SK-N-SH (cell line): ENCODE measurements at regions not wholly inside any gene's neighbourhood (a gene's known extent, or its start where the extent isn't known, plus 50 kb on each side); places are given as distances from the start of the nearest gene placed in this dataset.

ENCODE experiments used
- CTCF ChIA-PET: fragments of 300-600, 350-600 bp; formaldehyde crosslinking; extraction: SDS; loops from one replicate; lab custom pipeline; 2021; lab: Yijun Ruan, JAX
- POLR2A ChIA-PET: fragments of 350-600 bp; sonication (Branson Sonifier 250); formaldehyde crosslinking; extraction: SDS; loops from one replicate; lab custom pipeline; 2020; ENCODE audit warnings: antibody characterized with exemption, inconsistent platforms; lab: Yijun Ruan, JAX
- DNase-seq: peaks from one replicate; pipeline ENCODE4 v3.0.0; 2012
- H2AFZ ChIP-seq: fragments of 200-600 bp; sonication (generic); 2 replicates; pipeline ENCODE4 v1.8.1; 2016; ENCODE audit warnings: antibody characterized with exemption, mild to moderate bottlenecking, low read depth
- H3F3A ChIP-seq: fragments of 200-600 bp; sonication (generic); replicated peaks from 2 replicates; pipeline ENCODE3; 2016; ENCODE audit warnings: antibody characterized with exemption, mild to moderate bottlenecking; ENCODE audit not compliant: insufficient read depth
- H3K27ac ChIP-seq, 2 experiments: fragments of 200-500 bp in 1 of 2; fragments of 200-600 bp in 1 of 2; sonication (Bioruptor generic) in 1 of 2; sonication (generic), shearing (Covaris generic) in 1 of 2; 2 replicates each; pipeline versions ENCODE4 v1.5.1 to v1.6.1; 2014 to 2016; ENCODE audit warnings: low read depth in 2 of 2, inconsistent platforms in 1 of 2, low read length in 1 of 2, mild to moderate bottlenecking in 1 of 2, mixed read lengths in 1 of 2
- H3K27me3 ChIP-seq: fragments of 200-600 bp; sonication (generic), shearing (Covaris generic); 2 replicates; pipeline ENCODE4 v1.6.1; 2016; ENCODE audit warnings: mixed run types; ENCODE audit not compliant: insufficient read depth
- H3K36me3 ChIP-seq, 2 experiments: fragments of 200-500 bp in 1 of 2; fragments of 200-600 bp in 1 of 2; sonication (Bioruptor generic) in 1 of 2; sonication (generic) in 1 of 2; replicated peaks in 1 of 2; 2 replicates each; pipeline versions ENCODE3 to v1.5.1; 2014 to 2016; ENCODE audit warnings: low read length in 1 of 2, mild to moderate bottlenecking in 1 of 2; ENCODE audit not compliant: insufficient read depth in 2 of 2, control insufficient read depth in 1 of 2
- H3K4me1 ChIP-seq, 2 experiments: fragments of 200-500 bp in 1 of 2; fragments of 200-600 bp in 1 of 2; sonication (Bioruptor generic) in 1 of 2; sonication (generic), shearing (Covaris generic) in 1 of 2; 2 replicates each; pipeline versions ENCODE4 v1.5.1 to v1.6.1; 2014 to 2016; ENCODE audit warnings: low read depth in 1 of 2, low read length in 1 of 2, mixed run types in 1 of 2; ENCODE audit not compliant: insufficient read depth in 2 of 2, control insufficient read depth in 1 of 2
- H3K4me2 ChIP-seq: fragments of 200-600 bp; sonication (generic), shearing (Covaris generic); 2 replicates; pipeline ENCODE4 v1.6.1; 2017; ENCODE audit warnings: mixed run types
- H3K4me3 ChIP-seq, 2 experiments: fragments of 200-500 bp in 1 of 2; fragments of 200-600 bp in 1 of 2; sonication (Bioruptor generic) in 1 of 2; sonication (generic), shearing (Covaris generic) in 1 of 2; 2 replicates each; pipeline versions ENCODE4 v1.5.1 to v1.8.1; 2014 to 2016; ENCODE audit warnings: low read depth in 2 of 2, inconsistent platforms in 1 of 2, low read length in 1 of 2, mild to moderate bottlenecking in 1 of 2, mixed read lengths in 1 of 2, moderate library complexity in 1 of 2
- H3K79me2 ChIP-seq: fragments of 200-600 bp; sonication (generic); 2 replicates; pipeline ENCODE4 v1.8.1; 2017; ENCODE audit warnings: mild to moderate bottlenecking; ENCODE audit not compliant: insufficient read depth
- H3K9ac ChIP-seq: fragments of 200-600 bp; sonication (generic); 2 replicates; pipeline ENCODE4 v1.6.1; 2017; ENCODE audit warnings: mixed run types
- H3K9me2 ChIP-seq: fragments of 200-600 bp; sonication (generic); 2 replicates; pipeline ENCODE4 v1.6.1; 2017; ENCODE audit warnings: mixed run types
- H3K9me3 ChIP-seq: fragments of 200-600 bp; sonication (generic); 2 replicates; pipeline ENCODE4 v1.6.1; 2017; ENCODE audit warnings: mixed run types, mild to moderate bottlenecking, moderate library complexity
- H4K20me1 ChIP-seq: fragments of 200-600 bp; sonication (generic); 2 replicates; pipeline ENCODE4 v1.6.1; 2017; ENCODE audit warnings: mild to moderate bottlenecking, mixed run types; ENCODE audit not compliant: insufficient read depth
- CHD2 ChIP-seq: fragments of 150-350 bp; IDR thresholded peaks from 2 replicates; pipeline ENCODE4 v1.6.1; 2018; ENCODE audit warnings: low read length; ENCODE audit not compliant: partially characterized antibody
- CTCF ChIP-seq: fragments of 200-600 bp; sonication (generic); IDR thresholded peaks from 2 replicates; pipeline ENCODE4 v1.6.1; 2017; ENCODE audit warnings: antibody characterized with exemption, mild to moderate bottlenecking, moderate library complexity
- EZH2phosphoT487 ChIP-seq: fragments of 200-600 bp; sonication (generic); IDR thresholded peaks from 2 replicates; pipeline ENCODE4 v1.6.1; 2017; ENCODE audit warnings: low read depth, mixed run types, mild to moderate bottlenecking, antibody characterized with exemption, moderate library complexity, borderline replicate concordance
- FOSL2 ChIP-seq: IDR thresholded peaks from 2 replicates; pipeline ENCODE4 v1.4.0; 2012; ENCODE audit warnings: low read depth, mild to moderate bottlenecking, moderate library complexity, borderline replicate concordance
- FOXM1 ChIP-seq: IDR thresholded peaks from 2 replicates; pipeline ENCODE4 v1.4.0; 2012; ENCODE audit warnings: low read depth, mild to moderate bottlenecking
- GATA2 ChIP-seq: sonication (generic); formaldehyde crosslinking; IDR thresholded peaks from 2 replicates; pipeline ENCODE4 v1.5.0; 2020; ENCODE audit warnings: mild to moderate bottlenecking, missing genetic modification reagents
- JUND ChIP-seq: IDR thresholded peaks from 2 replicates; pipeline ENCODE4 v1.4.0; 2012
- MAX ChIP-seq: IDR thresholded peaks from 2 replicates; pipeline ENCODE4 v1.4.0; 2012; ENCODE audit warnings: low read depth
- MEF2A ChIP-seq: IDR thresholded peaks from 2 replicates; pipeline ENCODE4 v1.4.0; 2012; ENCODE audit warnings: low read depth, borderline replicate concordance
- MXI1 ChIP-seq: IDR thresholded peaks from 2 replicates; pipeline ENCODE4 v1.6.1; 2012; ENCODE audit warnings: mild to moderate bottlenecking, low read depth, low read length, improper control_type of control experiment
- NFIC ChIP-seq: IDR thresholded peaks from 2 replicates; pipeline ENCODE4 v1.4.0; 2012; ENCODE audit warnings: borderline replicate concordance
- PBX3 ChIP-seq: IDR thresholded peaks from 2 replicates; pipeline ENCODE4; 2012
- POLR2AphosphoS5 ChIP-seq: IDR thresholded peaks from 2 replicates; pipeline ENCODE4 v1.6.1; 2012; ENCODE audit warnings: low read depth, low read length
- RAD21 ChIP-seq: IDR thresholded peaks from 2 replicates; pipeline ENCODE4 v1.6.1; 2012; ENCODE audit warnings: mild to moderate bottlenecking, low read length
- RFX5 ChIP-seq: IDR thresholded peaks from 2 replicates; pipeline ENCODE4 v1.6.1; 2012; ENCODE audit warnings: mild to moderate bottlenecking, improper control_type of control experiment, low read length
- RXRA ChIP-seq: IDR thresholded peaks from 2 replicates; pipeline ENCODE4 v1.4.0; 2012; ENCODE audit warnings: low read depth, mild to moderate bottlenecking, borderline replicate concordance
- SIN3A ChIP-seq: IDR thresholded peaks from 2 replicates; pipeline ENCODE4 v1.6.1; 2012; ENCODE audit warnings: low read depth, mild to moderate bottlenecking, low read length, moderate library complexity, borderline replicate concordance
- SMC3 ChIP-seq: IDR thresholded peaks from 2 replicates; pipeline ENCODE4 v1.6.1; 2012; ENCODE audit warnings: low read depth, low read length, improper control_type of control experiment
- TAF1 ChIP-seq: IDR thresholded peaks from 2 replicates; pipeline ENCODE4 v1.6.1; 2012; ENCODE audit warnings: low read depth, mild to moderate bottlenecking, low read length, moderate library complexity, borderline replicate concordance
- TCF12 ChIP-seq: IDR thresholded peaks from 2 replicates; pipeline ENCODE4 v1.4.0; 2012
- TEAD4 ChIP-seq: IDR thresholded peaks from 2 replicates; pipeline ENCODE4 v1.4.0; 2012; ENCODE audit warnings: mild to moderate bottlenecking, borderline replicate concordance; ENCODE audit not compliant: insufficient read depth
- USF1 ChIP-seq: IDR thresholded peaks from 2 replicates; pipeline ENCODE4 v1.4.0; 2012; ENCODE audit warnings: low read depth, borderline replicate concordance
- YY1 ChIP-seq: IDR thresholded peaks from 2 replicates; pipeline ENCODE4 v1.4.0; 2012; ENCODE audit warnings: low read depth, mild to moderate bottlenecking
- ZBTB33 ChIP-seq: IDR thresholded peaks from 2 replicates; pipeline ENCODE4 v1.4.0; 2012; ENCODE audit warnings: low read depth, borderline replicate concordance
- WGBS: methylation state at CpG from one replicate; pipeline ENCODE4 v1.1.6; 2017; ENCODE audit warnings: low lambda C conversion rate; 5-methylcytosine and 5-hydroxymethylcytosine counted together

- H3F3A ChIP-seq = no peaks in the 10 kb centered on the region
- no peak overlapping the region for H3K27ac ChIP-seq
- ChIA-PET POLR2A (no interaction called here), CTCF (interaction anchor here (0.9 to 1.1 kb wide), 2 partner anchors 18 to 465 kb away, joined by 3 read pairs; no protein-coding TSS in a partner anchor)
- no peaks in the 10 kb centered on the region for H4K20me1 ChIP-seq
- H3K79me2 ChIP-seq = no peaks in the 10 kb centered on the region
- WGBS = 20% methylated on average over 5 of the region's 9 CpGs
- peaks cover 0 to 11% of the 10 kb centered on the region in 2 experiments; a peak in 1 of 4 replicates for H3K4me1 ChIP-seq
- TF ChIP-seq EZH2phosphoT487 (no peak), TEAD4 (no peak), NFIC (no peak), RXRA (no peak), MEF2A (no peak), MXI1 (no peak), CTCF (no peak), USF1 (no peak), MAX (no peak), GATA2 (no peak), SMC3 (no peak), CHD2 (no peak), TCF12 (no peak), TAF1 (no peak)
- H3K4me2 ChIP-seq = no peak overlapping the region
- H2AFZ ChIP-seq = no peak overlapping the region
- no peaks in the 10 kb centered on the region for H3K9me2 ChIP-seq
- H3K27me3 ChIP-seq = no peaks in the 10 kb centered on the region
- no peaks in the 10 kb centered on the region for H3K9me3 ChIP-seq
- no peak overlapping the region for H3K9ac ChIP-seq
- H3K4me3 ChIP-seq = no peak overlapping the region
- DNase-seq = no peak
- no peaks in the 10 kb centered on the region for H3K36me3 ChIP-seq
These were observed 370.0 kb upstream of the SULF2 start for GRCh38 chr20:48155268-48155667.

GRCh38 chr20:48154040-48154765 lies 368.9 kb upstream of the SULF2 start:
- H3F3A ChIP-seq = no peaks in the 10 kb centered on the region
- 36% methylated on average over 14 of the region's 14 CpGs for WGBS
- TF ChIP-seq PBX3 (no peak), FOSL2 (no peak), YY1 (no peak), RAD21 (no peak), CHD2 (no peak), FOXM1 (no peak), POLR2AphosphoS5 (no peak), JUND (no peak), ZBTB33 (no peak), NFIC (no peak), TEAD4 (no peak), RFX5 (no peak), SIN3A (no peak)

More at GRCh38 chr20:48154040-48154765, 368.9 kb upstream of the SULF2 start:
- H3K79me2 ChIP-seq = no peaks in the 10 kb centered on the region
- DNase-seq = no peak
- no peak overlapping the region for H2AFZ ChIP-seq
- peaks cover 0 to 8% of the 10 kb centered on the region in 2 experiments; a peak in 1 of 4 replicates for H3K4me1 ChIP-seq
- H3K27me3 ChIP-seq = no peaks in the 10 kb centered on the region
- no peak overlapping the region for H3K27ac ChIP-seq
- no peaks in the 10 kb centered on the region for H3K9me3 ChIP-seq
- no peaks in the 10 kb centered on the region for H3K9me2 ChIP-seq
- H3K9ac ChIP-seq = no peak overlapping the region
- no peak overlapping the region for H3K4me2 ChIP-seq
- POLR2A ChIA-PET = no interaction called here
- no peak overlapping the region for H3K4me3 ChIP-seq
- H4K20me1 ChIP-seq = no peaks in the 10 kb centered on the region
- CTCF ChIA-PET = interaction anchor here (0.9 to 1.1 kb wide), 3 partner anchors 14 to 467 kb away, joined by 3 read pairs; no protein-coding TSS in a partner anchor
- no peaks in the 10 kb centered on the region for H3K36me3 ChIP-seq
